Kidney epithelial cell (primary cell): ENCODE measurements at regions not wholly inside any gene's neighbourhood (a gene's known extent, or its start where the extent isn't known, plus 50 kb on each side); places are given as distances from the start of the nearest gene placed in this dataset.

Experiments
- DNase-seq: peaks from one replicate; pipeline ENCODE4 v3.0.0-alpha.2; 2010; ENCODE audit warnings: low read depth
- H3K27me3 ChIP-seq: 2 replicates; pipeline ENCODE4 v1.6.0; 2011; ENCODE audit warnings: low read length; ENCODE audit not compliant: control insufficient read depth, insufficient read depth
- H3K36me3 ChIP-seq: 2 replicates; pipeline ENCODE4 v1.5.1; 2011; ENCODE audit warnings: low read length; ENCODE audit not compliant: control insufficient read depth, insufficient read depth
- H3K4me3 ChIP-seq: 2 replicates; pipeline ENCODE4 v1.5.1; 2011; ENCODE audit warnings: low read depth, mild to moderate bottlenecking, control low read depth, low read length
- CTCF ChIP-seq: IDR thresholded peaks from 2 replicates; pipeline ENCODE4 v1.5.1; 2011; ENCODE audit warnings: mild to moderate bottlenecking, moderate library complexity, low read length, control low read depth, inconsistent platforms; ENCODE audit not compliant: insufficient read depth, poor library complexity, severe bottlenecking

GRCh38 chr1:234669499-234669898 lies 59.5 kb upstream of the IRF2BP2 start:
- DNase-seq, result no peak
- Histone ChIP-seq H3K27me3 (no peaks in the 10 kb centered on the region), H3K36me3 (no peaks in the 10 kb centered on the region), H3K4me3 (no peak overlapping the region)
- no peak for TF ChIP-seq CTCF

- no peaks in the 10 kb centered on the region for H3K36me3 ChIP-seq
- no peak overlapping the region for H3K4me3 ChIP-seq
- H3K27me3 ChIP-seq, result no peaks in the 10 kb centered on the region
- TF ChIP-seq CTCF, result no peak
- DNase-seq, result no peak
Measured at GRCh38 chr1:234668577-234668955, 58.6 kb upstream of the IRF2BP2 start.

- Histone ChIP-seq H3K4me3 (no peak overlapping the region), H3K27me3 (no peaks in the 10 kb centered on the region), H3K36me3 (no peaks in the 10 kb centered on the region)
- no peak for TF ChIP-seq CTCF
- DNase-seq, result no peak
Measured at GRCh38 chr1:234667600-234668576, 57.9 kb upstream of the IRF2BP2 start.

- Histone ChIP-seq H3K4me3 (no peak overlapping the region), H3K36me3 (no peaks in the 10 kb centered on the region), H3K27me3 (no peaks in the 10 kb centered on the region)
- no peak for DNase-seq
- no peak for TF ChIP-seq CTCF
Measured at GRCh38 chr1:234666761-234667160, 56.8 kb upstream of the IRF2BP2 start.

GRCh38 chr1:234665975-234666605 lies 56.1 kb upstream of the IRF2BP2 start:
- no peak for DNase-seq
- Histone ChIP-seq H3K4me3 (no peak overlapping the region), H3K27me3 (no peaks in the 10 kb centered on the region), H3K36me3 (no peaks in the 10 kb centered on the region)
- TF ChIP-seq CTCF, result no peak

GRCh38 chr1:234662148-234662547 lies 52.2 kb upstream of the IRF2BP2 start:
- no peak for TF ChIP-seq CTCF
- H3K4me3 ChIP-seq, result no peak overlapping the region

More at GRCh38 chr1:234662148-234662547, 52.2 kb upstream of the IRF2BP2 start:
- DNase-seq, result no peak
- Histone ChIP-seq H3K27me3 (no peaks in the 10 kb centered on the region), H3K36me3 (no peaks in the 10 kb centered on the region)
